ACC112 (cell line): ENCODE measurements at regions not wholly inside any gene's neighbourhood (a gene's known extent, or its start where the extent isn't known, plus 50 kb on each side); places are given as distances from the start of the nearest gene placed in this dataset.

Source experiments
- H2AFZ ChIP-seq: fragments of 200-600 bp; sonication (generic); one replicate; pipeline ENCODE4 v1.6.0; 2017; ENCODE audit warnings: antibody characterized with exemption, low read length; ENCODE audit not compliant: unreplicated experiment
- H3K27ac ChIP-seq: fragments of 200-600 bp; sonication (generic); 2 replicates; pipeline ENCODE4 v1.5.1; 2014; ENCODE audit warnings: low read depth, mild to moderate bottlenecking, antibody characterized with exemption, low read length, moderate library complexity
- H3K27me3 ChIP-seq: fragments of 200-600 bp; sonication (generic); 2 replicates; pipeline ENCODE4 v1.6.1; 2014; ENCODE audit warnings: mild to moderate bottlenecking, antibody characterized with exemption, low read length, moderate library complexity, mixed read lengths; ENCODE audit not compliant: insufficient read depth
- H3K36me3 ChIP-seq: fragments of 200-600 bp; sonication (generic); 2 replicates; pipeline ENCODE4 v1.6.1; 2016; ENCODE audit warnings: mild to moderate bottlenecking, antibody characterized with exemption, low read length, moderate library complexity, mixed read lengths; ENCODE audit not compliant: insufficient read depth
- H3K4me1 ChIP-seq: fragments of 200-600 bp; sonication (generic); one replicate; pipeline ENCODE4 v1.6.1; 2016; ENCODE audit warnings: low read length, mixed read lengths; ENCODE audit not compliant: insufficient read depth, unreplicated experiment, control insufficient read depth
- H3K4me3 ChIP-seq: fragments of 200-600 bp; sonication (generic); 2 replicates; pipeline ENCODE4 v1.5.1; 2014; ENCODE audit warnings: mild to moderate bottlenecking, low read depth, low read length
- H3K79me2 ChIP-seq: fragments of 200-600 bp; sonication (generic); one replicate; pipeline ENCODE4 v1.6.0; 2016; ENCODE audit warnings: low read length; ENCODE audit not compliant: control insufficient read depth, unreplicated experiment, insufficient read depth

- Histone ChIP-seq H2AFZ (no peak overlapping the region), H3K4me3 (no peak overlapping the region), H3K27me3 (peaks cover 39% of the 10 kb centered on the region; the same call in 1 of the 2 replicates), H3K36me3 (no peaks in the 10 kb centered on the region), H3K4me1 (no peaks in the 10 kb centered on the region), H3K79me2 (no peaks in the 10 kb centered on the region), H3K27ac (no peak overlapping the region)
These were observed 191.5 kb upstream of the GDNF start for GRCh38 chr5:38031304-38031703.

- Histone ChIP-seq H2AFZ (no peak overlapping the region), H3K27me3 (peaks cover 32% of the 10 kb centered on the region; the same call in 1 of the 2 replicates), H3K27ac (no peak overlapping the region), H3K79me2 (no peaks in the 10 kb centered on the region), H3K4me3 (no peak overlapping the region), H3K36me3 (no peaks in the 10 kb centered on the region), H3K4me1 (no peaks in the 10 kb centered on the region)
These were observed 189.7 kb upstream of the GDNF start for GRCh38 chr5:38029397-38030065.

GRCh38 chr5:38023799-38024198 lies 184.0 kb upstream of the GDNF start:
- Histone ChIP-seq H3K27me3 (peaks cover 48% of the 10 kb centered on the region), H3K4me3 (no peak overlapping the region), H3K4me1 (no peaks in the 10 kb centered on the region), H3K79me2 (no peaks in the 10 kb centered on the region), H3K36me3 (no peaks in the 10 kb centered on the region), H2AFZ (no peak overlapping the region), H3K27ac (no peak overlapping the region)

- no peak overlapping the region for H3K27ac ChIP-seq
- no peak overlapping the region for H2AFZ ChIP-seq
- no peaks in the 10 kb centered on the region for H3K79me2 ChIP-seq
- H3K27me3 ChIP-seq = peaks cover 48% of the 10 kb centered on the region
- no peaks in the 10 kb centered on the region for H3K4me1 ChIP-seq
- no peaks in the 10 kb centered on the region for H3K36me3 ChIP-seq
- no peak overlapping the region for H3K4me3 ChIP-seq
These were observed 183.5 kb upstream of the GDNF start for GRCh38 chr5:38023371-38023770.

GRCh38 chr5:38022631-38023030 lies 182.8 kb upstream of the GDNF start:
- Histone ChIP-seq H3K79me2 (no peaks in the 10 kb centered on the region), H3K27me3 (peaks cover 49% of the 10 kb centered on the region), H3K4me3 (no peak overlapping the region), H3K4me1 (no peaks in the 10 kb centered on the region), H3K27ac (no peak overlapping the region), H2AFZ (no peak overlapping the region), H3K36me3 (no peaks in the 10 kb centered on the region)

- no peaks in the 10 kb centered on the region for H3K79me2 ChIP-seq
- H2AFZ ChIP-seq = no peak overlapping the region
- no peaks in the 10 kb centered on the region for H3K4me1 ChIP-seq
- H3K27ac ChIP-seq = no peak overlapping the region
- no peaks in the 10 kb centered on the region for H3K36me3 ChIP-seq
- no peak overlapping the region for H3K4me3 ChIP-seq
- H3K27me3 ChIP-seq = peaks cover 73% of the 10 kb centered on the region
These were observed 178.2 kb upstream of the GDNF start for GRCh38 chr5:38018016-38018415.

- Histone ChIP-seq H3K4me3 (no peak overlapping the region), H2AFZ (no peak overlapping the region), H3K27ac (no peak overlapping the region), H3K36me3 (no peaks in the 10 kb centered on the region), H3K79me2 (no peaks in the 10 kb centered on the region), H3K4me1 (no peaks in the 10 kb centered on the region), H3K27me3 (peaks cover 75% of the 10 kb centered on the region)
These were observed 173.3 kb upstream of the GDNF start for GRCh38 chr5:38013107-38013506.

GRCh38 chr5:38011668-38012188 lies 171.9 kb upstream of the GDNF start:
- no peaks in the 10 kb centered on the region for H3K36me3 ChIP-seq
- no peak overlapping the region for H2AFZ ChIP-seq
- no peak overlapping the region for H3K4me3 ChIP-seq
- no peaks in the 10 kb centered on the region for H3K4me1 ChIP-seq
- peaks cover 63% of the 10 kb centered on the region for H3K27me3 ChIP-seq
- H3K27ac ChIP-seq = no peak overlapping the region
- H3K79me2 ChIP-seq = no peaks in the 10 kb centered on the region

- Histone ChIP-seq H3K36me3 (no peaks in the 10 kb centered on the region), H3K4me1 (no peaks in the 10 kb centered on the region), H3K79me2 (no peaks in the 10 kb centered on the region), H3K27ac (no peak overlapping the region), H3K4me3 (no peak overlapping the region), H3K27me3 (peaks cover 51% of the 10 kb centered on the region), H2AFZ (no peak overlapping the region)
These were observed 170.0 kb upstream of the GDNF start for GRCh38 chr5:38009749-38010358.

GRCh38 chr5:38008198-38008597 lies 168.4 kb upstream of the GDNF start:
- H3K27ac ChIP-seq = no peak overlapping the region
- no peaks in the 10 kb centered on the region for H3K79me2 ChIP-seq
- H3K4me3 ChIP-seq = no peak overlapping the region
- no peaks in the 10 kb centered on the region for H3K4me1 ChIP-seq
- H3K36me3 ChIP-seq = no peaks in the 10 kb centered on the region
- H2AFZ ChIP-seq = no peak overlapping the region
- peaks cover 41% of the 10 kb centered on the region for H3K27me3 ChIP-seq

GRCh38 chr5:37999593-37999992 lies 159.8 kb upstream of the GDNF start:
- Histone ChIP-seq H2AFZ (no peak overlapping the region), H3K79me2 (no peaks in the 10 kb centered on the region), H3K27ac (no peak overlapping the region), H3K36me3 (no peaks in the 10 kb centered on the region), H3K27me3 (peaks cover 45% of the 10 kb centered on the region), H3K4me1 (no peaks in the 10 kb centered on the region), H3K4me3 (no peak overlapping the region)
